ENCODE measurements at regions not wholly inside any gene's neighbourhood (a gene's known extent, or its start where the extent isn't known, plus 50 kb on each side); places are given as distances from the start of the nearest gene placed in this dataset.
A peak's percentile ranks its signal among the peaks of the same experiment; 100 is the strongest.

GRCh38 chr7:51621956-51622355 is 305.3 kb upstream of the COBL start (continued):
- no peak for TF ChIP-seq TEAD4 (IDR thresholded peaks at IDR 0.05; ENCODE audit: low read depth, low read length)

- no peak overlapping the region for H4K91ac ChIP-seq (replicated peaks; ENCODE audit: insufficient read length, low read length)
- H3K79me1 ChIP-seq (ENCODE audit: low read depth, low read length) = no peaks in the 10 kb centered on the region
- H3K23ac ChIP-seq (ENCODE audit: insufficient read length) = no peak overlapping the region
- H4K5ac ChIP-seq (ENCODE audit: insufficient read length, low read depth, low read length) = no peak overlapping the region
- no peak overlapping the region for H3K14ac ChIP-seq (ENCODE audit: insufficient read length)
- H3K27me3 ChIP-seq (replicated peaks in 1 of 4; ENCODE audit: control insufficient read depth in 3 of 4, extremely low read depth in 1 of 4, insufficient read depth in 3 of 4, low read length in 3 of 4) = no peaks in the 10 kb centered on the region
- no peak overlapping the region for H4K8ac ChIP-seq (ENCODE audit: extremely low read depth, insufficient read depth, low read length)
- H3K4ac ChIP-seq (replicated peaks; ENCODE audit: insufficient read length, low read depth, low read length) = no peak overlapping the region
- no peak overlapping the region for H3K56ac ChIP-seq (replicated peaks; ENCODE audit: insufficient read length, low read depth, low read length)
- no peak overlapping the region for H2AK5ac ChIP-seq (ENCODE audit: low read depth, low read length)
- no peak for TF ChIP-seq SP2 (IDR thresholded peaks at IDR 0.05; ENCODE audit: low read length)
- peak; percentile 32 to 41 for TF ChIP-seq RAD21 (IDR thresholded peaks at IDR 0.05 in 1 of 2, conservative IDR thresholded peaks at IDR 0.05 in 1 of 2; ENCODE audit: low read depth in 2 of 2, low read length in 2 of 2)
- TF ChIP-seq CTCF (IDR thresholded peaks at IDR 0.05; ENCODE audit: control extremely low read depth in 1 of 3, insufficient read depth in 1 of 3, low read depth in 1 of 3, low read length in 3 of 3) = peak in 2 of 3 experiments; percentile 7 to 50; a peak in 2 of 4 replicates
- peaks cover 8 to 14% of the 10 kb centered on the region in 2 experiments for H3K9me3 ChIP-seq (ENCODE audit: insufficient read depth in 2 of 2, low read depth in 1 of 2, low read length in 1 of 2)
- H2AFZ ChIP-seq (ENCODE audit: low read length) = no peak overlapping the region
- no peak overlapping the region for H3K9ac ChIP-seq (replicated peaks in 1 of 4; ENCODE audit: extremely low read depth in 1 of 4, low read depth in 3 of 4, low read length in 3 of 4)
- H3K4me1 ChIP-seq (replicated peaks in 1 of 4; ENCODE audit: control insufficient read depth in 3 of 4, insufficient read depth in 4 of 4, low read length in 3 of 4) = no peaks in the 10 kb centered on the region
- no peak overlapping the region for H2BK120ac ChIP-seq (replicated peaks; ENCODE audit: low read depth, low read length)
- WGBS, 2 experiments (ENCODE audit: extremely low coverage in 1 of 2, insufficient coverage in 1 of 2, insufficient read length in 1 of 2, insufficient replicate concordance in 2 of 2, low coverage in 1 of 2, low lambda C conversion rate in 2 of 2, missing lambda C conversion rate in 1 of 2) = 70% methylated on average over 5 of the region's 5 CpGs; no CpG with 5 or more reads in 1 of the 2 experiments
- H3K4me3 ChIP-seq (ENCODE audit: extremely low read depth in 1 of 4, insufficient read depth in 2 of 4, low read depth in 3 of 4, low read length in 4 of 4) = no peak overlapping the region
- DNase-seq (ENCODE audit: low read depth in 1 of 2, low spot score in 2 of 2) = peak in 1 of 2 experiments; percentile 49
- H4K20me1 ChIP-seq (replicated peaks in 1 of 2; ENCODE audit: control insufficient read depth in 1 of 2, insufficient read depth in 2 of 2, low read length in 2 of 2) = no peaks in the 10 kb centered on the region
- no peak overlapping the region for H3K27ac ChIP-seq (ENCODE audit: low read depth, low read length)
- POLR2A ChIA-PET (ENCODE audit: partially characterized antibody) = no interaction called here
- no peak overlapping the region for H2BK20ac ChIP-seq (ENCODE audit: low read length)
- no peaks in the 10 kb centered on the region for H3K79me2 ChIP-seq (ENCODE audit: control insufficient read depth in 1 of 2, insufficient read depth in 2 of 2, low read length in 2 of 2)
- CTCF ChIA-PET (ENCODE audit: partially characterized antibody) = interaction anchor here (0.8 to 1.2 kb wide), 3 partner anchors 9 to 110 kb away, joined by 3 read pairs; no protein-coding TSS in a partner anchor
- H3K4me2 ChIP-seq (ENCODE audit: insufficient read depth in 1 of 2, low read depth in 2 of 2, low read length in 2 of 2) = no peak overlapping the region
- H3K36me3 ChIP-seq (ENCODE audit: control insufficient read depth in 2 of 4, insufficient read depth in 4 of 4, low read length in 3 of 4) = no peaks in the 10 kb centered on the region
- H3K18ac ChIP-seq (ENCODE audit: extremely low read depth, low read length) = no peak overlapping the region
- FAIRE-seq = no peak
- no peak overlapping the region for H2BK15ac ChIP-seq (ENCODE audit: low read length)
- H3K23me2 ChIP-seq (ENCODE audit: low read depth, low read length) = no peaks in the 10 kb centered on the region
- H2BK5ac ChIP-seq (ENCODE audit: low read depth, low read length) = no peak overlapping the region
- no peak overlapping the region for H2BK12ac ChIP-seq (ENCODE audit: low read depth, low read length)
These were observed 304.1 kb upstream of the COBL start for GRCh38 chr7:51620706-51621105.

Measured in H1 (cell line).